IMR-90 (cell line): ENCODE measurements at regions not wholly inside any gene's neighbourhood (a gene's known extent, or its start where the extent isn't known, plus 50 kb on each side); places are given as distances from the start of the nearest gene placed in this dataset.

Source experiments
- ATAC-seq: fragments of 200-7000 bp; cut with Tn5 transposase; 2 replicates; pipeline ENCODE4 v1.9.1; 2020; ENCODE audit warnings: low read depth, mild to moderate bottlenecking, moderate library complexity
- BruUV-seq: library from RNA; stranded (reverse); fragments of 400-500 nt; replicated peaks from 2 replicates; lab custom pipeline; 2021; lab: Mats Ljungman, UMichigan
- CTCF ChIA-PET: fragments of 300-600 bp; formaldehyde crosslinking; extraction: SDS; loops from one replicate; lab custom pipeline; 2021; ENCODE audit warnings: antibody characterized with exemption; lab: Yijun Ruan, JAX
- POLR2A ChIA-PET: fragments of 300-600 bp; sonication (Branson Sonifier 250); formaldehyde crosslinking; loops from one replicate; lab custom pipeline; 2022; ENCODE audit warnings: antibody characterized with exemption; ENCODE audit not compliant: unreplicated experiment; lab: Charles Lee
- DNase-seq: peaks from one replicate; pipeline ENCODE4 v3.0.0; 2013
- H2AFZ ChIP-seq: replicated peaks from 2 replicates; pipeline ENCODE3; 2013; ENCODE audit warnings: low read length, mild to moderate bottlenecking; ENCODE audit not compliant: poor library complexity
- H2AK5ac ChIP-seq: 2 replicates; pipeline ENCODE4 v1.6.1; 2013; ENCODE audit warnings: low read depth, low read length, inconsistent platforms
- H2AK9ac ChIP-seq: replicated peaks from 2 replicates; pipeline ENCODE3; 2013; ENCODE audit warnings: mild to moderate bottlenecking, low read depth, low read length, moderate library complexity; ENCODE audit not compliant: poor library complexity
- H2BK120ac ChIP-seq: 2 replicates; pipeline ENCODE4 v1.6.1; 2013; ENCODE audit warnings: low read depth, low read length, inconsistent platforms
- H2BK15ac ChIP-seq: 3 replicates; pipeline ENCODE4 v1.6.1; 2013; ENCODE audit warnings: low read depth, low read length, inconsistent platforms
- H2BK20ac ChIP-seq: 2 replicates; pipeline ENCODE4 v1.6.1; 2013; ENCODE audit warnings: low read depth, mild to moderate bottlenecking, inconsistent platforms, low read length, moderate library complexity
- H2BK5ac ChIP-seq: 2 replicates; pipeline ENCODE4 v1.6.1; 2013; ENCODE audit warnings: mild to moderate bottlenecking, low read depth, low read length, inconsistent platforms; ENCODE audit not compliant: poor library complexity, severe bottlenecking
- H3K14ac ChIP-seq: replicated peaks from 2 replicates; pipeline ENCODE4 v1.6.1; 2013; ENCODE audit warnings: low read depth, low read length, inconsistent platforms
- H3K18ac ChIP-seq: 2 replicates; pipeline ENCODE4 v1.6.1; 2013; ENCODE audit warnings: low read depth, low read length, control low read depth
- H3K23ac ChIP-seq: 2 replicates; pipeline ENCODE4 v1.6.1; 2013; ENCODE audit warnings: low read depth, low read length, inconsistent platforms
- H3K27ac ChIP-seq: 2 replicates; pipeline ENCODE4 v1.5.1; 2013; ENCODE audit warnings: mild to moderate bottlenecking, control low read depth, low read length; ENCODE audit not compliant: insufficient read depth
- H3K27me3 ChIP-seq: 2 replicates; pipeline ENCODE4 v1.6.1; 2013; ENCODE audit warnings: low read length; ENCODE audit not compliant: control insufficient read depth, insufficient read depth
- H3K36me3 ChIP-seq: 2 replicates; pipeline ENCODE4 v1.6.1; 2013; ENCODE audit warnings: low read length, mixed read lengths; ENCODE audit not compliant: control insufficient read depth, insufficient read depth
- H3K4ac ChIP-seq: 2 replicates; pipeline ENCODE4 v1.6.1; 2013; ENCODE audit warnings: low read depth, low read length, inconsistent platforms
- H3K4me1 ChIP-seq: 2 replicates; pipeline ENCODE4 v1.6.1; 2013; ENCODE audit warnings: low read length, mixed read lengths; ENCODE audit not compliant: control insufficient read depth, insufficient read depth
- H3K4me2 ChIP-seq: 2 replicates; pipeline ENCODE4 v1.6.1; 2013; ENCODE audit warnings: low read depth, mild to moderate bottlenecking, control low read depth, low read length, moderate library complexity
- H3K4me3 ChIP-seq: 2 replicates; pipeline ENCODE4 v1.5.1; 2013; ENCODE audit warnings: low read depth, mild to moderate bottlenecking, control low read depth, low read length, moderate library complexity; ENCODE audit not compliant: insufficient read depth
- H3K56ac ChIP-seq: 2 replicates; pipeline ENCODE4 v1.6.1; 2013; ENCODE audit warnings: low read length, inconsistent platforms; ENCODE audit not compliant: insufficient read depth; ENCODE audit errors: extremely low read depth
- H3K79me1 ChIP-seq, 2 experiments: 2 replicates each; pipeline ENCODE4 v1.6.1; 2013; ENCODE audit warnings: low read length in 2 of 2, inconsistent platforms in 1 of 2, low read depth in 1 of 2
- H3K9ac ChIP-seq: 2 replicates; pipeline ENCODE4 v1.6.1; 2013; ENCODE audit warnings: low read depth, low read length, control low read depth
- H3K9me1 ChIP-seq: 2 replicates; pipeline ENCODE4 v1.6.1; 2013; ENCODE audit warnings: low read length, inconsistent platforms; ENCODE audit not compliant: insufficient read depth
- H3K9me3 ChIP-seq: 2 replicates; pipeline ENCODE4 v1.6.1; 2013; ENCODE audit warnings: low read length; ENCODE audit not compliant: control insufficient read depth, insufficient read depth
- H4K20me1 ChIP-seq: 2 replicates; pipeline ENCODE4 v1.6.1; 2013; ENCODE audit warnings: low read length, inconsistent platforms; ENCODE audit not compliant: insufficient read depth
- H4K5ac ChIP-seq: 2 replicates; pipeline ENCODE4 v1.6.1; 2013; ENCODE audit warnings: mild to moderate bottlenecking, low read depth, low read length, control low read depth
- H4K8ac ChIP-seq, 2 experiments: 2 replicates each; pipeline ENCODE4 v1.6.1; 2013; ENCODE audit warnings: low read depth in 2 of 2, low read length in 2 of 2, control low read depth in 1 of 2, inconsistent platforms in 1 of 2
- H4K91ac ChIP-seq: 2 replicates; pipeline ENCODE4 v1.6.1; 2013; ENCODE audit warnings: low read depth, low read length, inconsistent platforms; ENCODE audit not compliant: insufficient read depth
- CHD1 ChIP-seq: IDR thresholded peaks from 2 replicates; pipeline ENCODE4 v1.6.1; 2012; ENCODE audit warnings: low read depth, low read length, improper control_type of control experiment
- MXI1 ChIP-seq: IDR thresholded peaks from 2 replicates; pipeline ENCODE4 v1.6.1; 2012; ENCODE audit warnings: low read depth, mild to moderate bottlenecking, low read length, moderate library complexity, borderline replicate concordance
- RCOR1 ChIP-seq: IDR thresholded peaks from 2 replicates; pipeline ENCODE4 v1.6.1; 2012; ENCODE audit warnings: mild to moderate bottlenecking, low read length, improper control_type of control experiment; ENCODE audit not compliant: insufficient replicate concordance
- SMC3 ChIP-seq: fragments of 150-350 bp; IDR thresholded peaks from 2 replicates; pipeline ENCODE4 v1.6.1; 2016; ENCODE audit warnings: low read depth, mild to moderate bottlenecking, antibody characterized with exemption, low read length, moderate library complexity
- WGBS, 2 experiments: methylation state at CpG; one replicate each; pipeline versions ENCODE4 v1.1.5 to v1.1.7; 2013; ENCODE audit warnings: missing lambda C conversion rate in 2 of 2; ENCODE audit not compliant: insufficient read length in 1 of 2; ENCODE audit errors: extremely low coverage in 2 of 2; 5-methylcytosine and 5-hydroxymethylcytosine counted together
- dilution Hi-C: fragments of 300-500 bp; cut with HindIII; formaldehyde crosslinking; loops from one replicate; pipeline ENCODE4 v1.14.3; 2018; ENCODE audit warnings: low sequenced_read_pairs; ENCODE audit not compliant: unreplicated experiment
- in situ Hi-C: fragments of 300-500 bp; cut with MboI; formaldehyde crosslinking; loops from 3 replicates; pipeline ENCODE4 v1.14.3; 2019; ENCODE audit warnings: low sequenced_read_pairs, inconsistent platforms, mixed read lengths
- intact Hi-C: fragments of 100-400 bp; cut with micrococcal nuclease; formaldehyde crosslinking; loops from 2 replicates; pipeline ENCODE4 v1.10.0; 2022
- TF ChIP-seq, protein P1 (sequence below): fragments of 150-350 bp; IDR thresholded peaks from 2 replicates; pipeline ENCODE4 v1.6.1; 2016; ENCODE audit warnings: low read depth, mild to moderate bottlenecking, low read length, moderate library complexity, borderline replicate concordance

DNA sequence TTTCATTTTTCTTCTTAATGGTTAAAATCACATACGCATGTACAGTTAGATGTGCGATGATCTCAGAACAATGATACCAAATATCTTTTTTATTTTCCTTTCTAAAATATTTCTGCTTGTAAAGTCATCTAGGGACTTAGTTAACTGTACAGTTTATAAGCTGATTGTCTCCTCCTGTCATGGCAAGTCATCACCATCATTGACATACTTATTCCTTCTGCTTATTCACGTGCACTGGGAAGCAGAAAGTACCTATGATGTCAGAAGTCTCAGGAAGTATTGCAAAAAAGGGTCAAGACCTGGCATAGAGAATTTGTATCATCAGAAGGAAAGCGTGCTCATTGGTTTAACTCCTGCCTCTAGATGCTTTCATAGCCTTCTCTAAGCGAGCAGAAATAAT lies 154.2 kb downstream of the DSC3 start:
- BruUV-seq = no TSS peak
- POLR2A ChIA-PET = no interaction called here
- in situ Hi-C loops = no loop called here

More for the DNA sequence above, 154.2 kb downstream of the DSC3 start:
- Histone ChIP-seq H2BK15ac (no peak overlapping the region), H3K56ac (no peak overlapping the region), H3K18ac (no peak overlapping the region), H3K27me3 (no peaks in the 10 kb centered on the region), H2BK5ac (no peak overlapping the region), H2AFZ (no peak overlapping the region), H3K4ac (no peak overlapping the region), H3K9me1 (no peaks in the 10 kb centered on the region), H2AK9ac (no peak overlapping the region), H3K36me3 (no peaks in the 10 kb centered on the region), H3K27ac (no peak overlapping the region), H3K4me2 (no peak overlapping the region), H2BK20ac (no peak overlapping the region), H3K23ac (no peak overlapping the region), H3K4me1 (no peaks in the 10 kb centered on the region), H2AK5ac (no peak overlapping the region), H3K79me1 (no peaks in the 10 kb centered on the region), H3K9me3 (peaks cover 3% of the 10 kb centered on the region; the same call in 1 of the 2 replicates), H3K4me3 (no peak overlapping the region), H4K91ac (no peak overlapping the region), H4K20me1 (no peaks in the 10 kb centered on the region), H2BK120ac (no peak overlapping the region), H4K8ac (no peak overlapping the region), H4K5ac (no peak overlapping the region), H3K14ac (no peak overlapping the region), H3K9ac (no peak overlapping the region)
- CTCF ChIA-PET = no interaction called here
- dilution Hi-C loops (no loop called here), intact Hi-C loops (no loop called here)
- no CpG with 5 or more reads among the region's 5 CpGs for WGBS, 2 experiments
- TF ChIP-seq CHD1 = no peak
- TF ChIP-seq, protein P1, sequence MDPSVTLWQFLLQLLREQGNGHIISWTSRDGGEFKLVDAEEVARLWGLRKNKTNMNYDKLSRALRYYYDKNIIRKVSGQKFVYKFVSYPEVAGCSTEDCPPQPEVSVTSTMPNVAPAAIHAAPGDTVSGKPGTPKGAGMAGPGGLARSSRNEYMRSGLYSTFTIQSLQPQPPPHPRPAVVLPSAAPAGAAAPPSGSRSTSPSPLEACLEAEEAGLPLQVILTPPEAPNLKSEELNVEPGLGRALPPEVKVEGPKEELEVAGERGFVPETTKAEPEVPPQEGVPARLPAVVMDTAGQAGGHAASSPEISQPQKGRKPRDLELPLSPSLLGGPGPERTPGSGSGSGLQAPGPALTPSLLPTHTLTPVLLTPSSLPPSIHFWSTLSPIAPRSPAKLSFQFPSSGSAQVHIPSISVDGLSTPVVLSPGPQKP = no peak
- no peak for TF ChIP-seq MXI1
- TF ChIP-seq SMC3 = no peak
- TF ChIP-seq RCOR1 = no peak
- ATAC-seq (no peak), DNase-seq (no peak)
